A673 (cell line): ENCODE measurements at regions not wholly inside any gene's neighbourhood (a gene's known extent, or its start where the extent isn't known, plus 50 kb on each side); places are given as distances from the start of the nearest gene placed in this dataset.

ENCODE experiments used
- CTCF ChIP-seq: fragments of 300-800, 200-600 bp; sonication (generic); conservative IDR thresholded peaks from 2 replicates; pipeline ENCODE4 v1.5.1; 2017; ENCODE audit warnings: low read depth, mild to moderate bottlenecking, antibody characterized with exemption, low read length, moderate library complexity, mixed read lengths
- EZH2 ChIP-seq: fragments of 200-600 bp; sonication (generic); IDR thresholded peaks from 2 replicates; pipeline ENCODE4 v1.6.1; 2017; ENCODE audit warnings: borderline replicate concordance, low read depth, mild to moderate bottlenecking, mixed read lengths, antibody characterized with exemption, low read length; ENCODE audit not compliant: poor library complexity, severe bottlenecking

GRCh38 chr12:105983622-105984320 is 155.0 kb downstream of the NUAK1 start:
- TF ChIP-seq CTCF (no peak), EZH2 (no peak)
